DND-41 (cell line): ENCODE measurements at regions not wholly inside any gene's neighbourhood (a gene's known extent, or its start where the extent isn't known, plus 50 kb on each side); places are given as distances from the start of the nearest gene placed in this dataset.

Experiments used
- ATAC-seq: fragments of 200-7000 bp; cut with Tn5 transposase; 3 replicates; pipeline ENCODE4 v1.9.1; 2021; ENCODE audit warnings: low read depth; ENCODE audit not compliant: insufficient read depth
- DNase-seq: peaks from one replicate; pipeline ENCODE4 v3.0.0-alpha.2; 2020
- H2AFZ ChIP-seq: 2 replicates; pipeline ENCODE4 v1.6.0; 2012; ENCODE audit warnings: low read depth, low read length
- H3K27ac ChIP-seq: 2 replicates; pipeline ENCODE4 v1.5.1; 2012; ENCODE audit warnings: low read length, inconsistent platforms
- H3K27me3 ChIP-seq: fragments of 200-600 bp; sonication (generic); 2 replicates; pipeline ENCODE4 v1.6.0; 2012; ENCODE audit warnings: low read length, mild to moderate bottlenecking, inconsistent platforms; ENCODE audit not compliant: insufficient read depth, poor library complexity
- H3K36me3 ChIP-seq: 2 replicates; pipeline ENCODE4 v1.5.1; 2012; ENCODE audit warnings: low read length, inconsistent platforms; ENCODE audit not compliant: insufficient read depth
- H3K4me1 ChIP-seq: 2 replicates; pipeline ENCODE4 v1.5.1; 2012; ENCODE audit warnings: mild to moderate bottlenecking, low read length; ENCODE audit not compliant: insufficient read depth
- H3K4me2 ChIP-seq: 2 replicates; pipeline ENCODE4 v1.6.0; 2012; ENCODE audit warnings: mild to moderate bottlenecking, moderate library complexity, low read length, inconsistent platforms; ENCODE audit not compliant: insufficient read depth
- H3K4me3 ChIP-seq, 2 experiments: fragments of 200-600 bp in 1 of 2; shearing (Covaris generic) in 1 of 2; 2 replicates each; pipeline ENCODE4 v1.5.1; 2012 to 2016; ENCODE audit warnings: inconsistent platforms in 2 of 2, low read length in 2 of 2, mild to moderate bottlenecking in 2 of 2, low read depth in 1 of 2, moderate library complexity in 1 of 2
- H3K79me2 ChIP-seq: 2 replicates; pipeline ENCODE4 v1.6.0; 2012; ENCODE audit warnings: low read length, inconsistent platforms; ENCODE audit not compliant: insufficient read depth
- H3K9ac ChIP-seq: 2 replicates; pipeline ENCODE4 v1.6.0; 2012; ENCODE audit warnings: low read depth, mild to moderate bottlenecking, inconsistent platforms, low read length, moderate library complexity
- H3K9me3 ChIP-seq: 2 replicates; pipeline ENCODE4 v1.5.1; 2012; ENCODE audit warnings: low read length, moderate library complexity, mild to moderate bottlenecking, inconsistent platforms; ENCODE audit not compliant: insufficient read depth, severe bottlenecking
- H4K20me1 ChIP-seq: 2 replicates; pipeline ENCODE4 v1.6.0; 2012; ENCODE audit warnings: low read length; ENCODE audit not compliant: insufficient read depth
- EZH2 ChIP-seq: IDR thresholded peaks from 3 replicates; pipeline ENCODE4 v1.6.1; 2012; ENCODE audit warnings: borderline replicate concordance, low read depth, mild to moderate bottlenecking, moderate library complexity, low read length, inconsistent platforms; ENCODE audit not compliant: severe bottlenecking
- TF ChIP-seq, protein P1 (sequence below): IDR thresholded peaks from 2 replicates; pipeline ENCODE4 v1.5.1; 2012; ENCODE audit warnings: borderline replicate concordance, low read length, moderate library complexity, mild to moderate bottlenecking; ENCODE audit not compliant: poor library complexity, severe bottlenecking; ENCODE audit errors: extremely low read depth

DNA sequence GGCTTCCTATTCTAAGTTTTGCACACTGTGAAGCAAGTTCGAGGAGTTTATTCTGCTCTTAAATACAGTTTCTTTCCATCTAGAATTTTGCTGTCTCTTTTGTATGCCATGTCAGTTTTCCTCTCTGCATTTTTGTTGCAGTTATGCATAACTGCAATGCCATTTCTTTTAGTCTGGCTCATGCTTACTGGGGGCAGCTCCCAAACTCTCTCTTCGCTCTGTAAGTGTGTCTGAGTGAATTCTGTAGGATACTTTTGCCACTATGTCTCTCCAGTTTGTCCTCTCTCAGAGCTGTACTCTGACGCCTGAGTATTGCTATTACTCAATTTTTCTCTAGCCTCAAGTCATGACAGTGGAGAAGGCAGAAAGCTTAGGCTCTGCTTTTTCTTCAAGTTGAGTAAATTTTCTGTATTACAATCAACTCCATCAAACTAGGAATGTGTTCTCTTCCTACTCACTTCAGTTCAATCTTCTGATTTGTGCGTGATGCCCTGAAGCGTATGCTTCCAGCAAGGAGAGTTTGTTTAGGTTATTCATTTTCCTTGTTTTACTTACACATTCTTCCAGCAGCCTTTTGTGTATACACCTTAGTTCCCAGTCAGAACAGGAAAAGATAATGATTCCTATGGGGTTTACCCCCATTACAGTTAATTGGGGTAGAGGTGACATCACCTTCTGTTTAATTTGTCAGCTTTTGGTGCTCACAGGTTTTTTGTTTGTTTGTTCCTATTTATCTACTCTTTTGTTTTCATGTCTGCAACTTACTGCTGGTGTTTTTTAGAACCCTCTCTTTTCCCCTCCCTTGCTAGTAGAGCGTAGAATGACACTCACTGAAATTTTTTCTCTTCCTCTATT, 430.9 kb downstream of the BCKDHB start:
- DNase-seq, result no peak
- Histone ChIP-seq H3K9ac (no peak overlapping the region), H3K4me2 (no peak overlapping the region), H3K27ac (no peak overlapping the region), H3K4me1 (no peaks in the 10 kb centered on the region), H3K4me3 (no peak overlapping the region), H3K36me3 (no peaks in the 10 kb centered on the region), H3K9me3 (no peaks in the 10 kb centered on the region), H3K27me3 (no peaks in the 10 kb centered on the region), H3K79me2 (no peaks in the 10 kb centered on the region), H4K20me1 (no peaks in the 10 kb centered on the region), H2AFZ (no peak overlapping the region)
- TF ChIP-seq EZH2, result no peak
- TF ChIP-seq, protein P1, sequence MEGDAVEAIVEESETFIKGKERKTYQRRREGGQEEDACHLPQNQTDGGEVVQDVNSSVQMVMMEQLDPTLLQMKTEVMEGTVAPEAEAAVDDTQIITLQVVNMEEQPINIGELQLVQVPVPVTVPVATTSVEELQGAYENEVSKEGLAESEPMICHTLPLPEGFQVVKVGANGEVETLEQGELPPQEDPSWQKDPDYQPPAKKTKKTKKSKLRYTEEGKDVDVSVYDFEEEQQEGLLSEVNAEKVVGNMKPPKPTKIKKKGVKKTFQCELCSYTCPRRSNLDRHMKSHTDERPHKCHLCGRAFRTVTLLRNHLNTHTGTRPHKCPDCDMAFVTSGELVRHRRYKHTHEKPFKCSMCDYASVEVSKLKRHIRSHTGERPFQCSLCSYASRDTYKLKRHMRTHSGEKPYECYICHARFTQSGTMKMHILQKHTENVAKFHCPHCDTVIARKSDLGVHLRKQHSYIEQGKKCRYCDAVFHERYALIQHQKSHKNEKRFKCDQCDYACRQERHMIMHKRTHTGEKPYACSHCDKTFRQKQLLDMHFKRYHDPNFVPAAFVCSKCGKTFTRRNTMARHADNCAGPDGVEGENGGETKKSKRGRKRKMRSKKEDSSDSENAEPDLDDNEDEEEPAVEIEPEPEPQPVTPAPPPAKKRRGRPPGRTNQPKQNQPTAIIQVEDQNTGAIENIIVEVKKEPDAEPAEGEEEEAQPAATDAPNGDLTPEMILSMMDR, result no peak
- ATAC-seq, result no peak

DNA sequence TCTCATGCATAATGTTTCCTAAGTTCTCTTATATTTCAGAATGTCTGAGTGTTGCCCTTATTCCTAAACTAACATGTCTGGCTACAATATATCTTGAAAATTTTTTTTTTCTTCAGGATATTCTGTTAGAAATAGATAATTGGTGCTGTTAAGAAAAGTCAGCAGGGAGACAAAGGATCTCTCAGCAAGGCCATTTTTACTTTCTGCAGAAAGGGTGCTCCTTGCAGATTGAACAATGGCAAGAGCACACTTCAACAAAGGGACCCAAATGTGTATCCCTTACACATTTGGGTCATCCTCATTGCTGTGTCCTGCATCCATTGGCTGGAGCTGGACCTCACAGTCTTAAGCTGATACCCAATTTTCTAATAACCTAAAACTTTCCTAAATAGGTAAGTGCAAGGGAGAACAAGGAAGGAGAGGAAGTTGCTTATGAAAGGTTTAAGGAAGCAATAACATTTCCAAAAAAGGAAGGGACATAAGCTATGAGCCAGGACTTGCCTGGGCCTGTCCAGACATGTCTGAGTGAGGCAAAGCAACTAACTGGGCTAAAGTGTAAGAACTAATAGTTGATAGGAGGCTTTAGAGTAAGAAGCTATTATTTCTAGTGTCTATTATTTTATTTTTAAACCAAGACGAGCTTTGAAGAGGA, 429.6 kb downstream of the BCKDHB start:
- no peak overlapping the region for H3K9ac ChIP-seq
- H3K27me3 ChIP-seq, result no peaks in the 10 kb centered on the region
- H4K20me1 ChIP-seq, result no peaks in the 10 kb centered on the region
- no peaks in the 10 kb centered on the region for H3K9me3 ChIP-seq
- no peak overlapping the region for H3K27ac ChIP-seq
- ATAC-seq (no peak), DNase-seq (no peak)
- H3K4me1 ChIP-seq, result no peaks in the 10 kb centered on the region
- TF ChIP-seq EZH2, result no peak
- TF ChIP-seq, protein P1, result no peak
- no peak overlapping the region for H3K4me3 ChIP-seq
- H2AFZ ChIP-seq, result no peak overlapping the region
- H3K79me2 ChIP-seq, result no peaks in the 10 kb centered on the region
- no peak overlapping the region for H3K4me2 ChIP-seq
- H3K36me3 ChIP-seq, result no peaks in the 10 kb centered on the region

DNA sequence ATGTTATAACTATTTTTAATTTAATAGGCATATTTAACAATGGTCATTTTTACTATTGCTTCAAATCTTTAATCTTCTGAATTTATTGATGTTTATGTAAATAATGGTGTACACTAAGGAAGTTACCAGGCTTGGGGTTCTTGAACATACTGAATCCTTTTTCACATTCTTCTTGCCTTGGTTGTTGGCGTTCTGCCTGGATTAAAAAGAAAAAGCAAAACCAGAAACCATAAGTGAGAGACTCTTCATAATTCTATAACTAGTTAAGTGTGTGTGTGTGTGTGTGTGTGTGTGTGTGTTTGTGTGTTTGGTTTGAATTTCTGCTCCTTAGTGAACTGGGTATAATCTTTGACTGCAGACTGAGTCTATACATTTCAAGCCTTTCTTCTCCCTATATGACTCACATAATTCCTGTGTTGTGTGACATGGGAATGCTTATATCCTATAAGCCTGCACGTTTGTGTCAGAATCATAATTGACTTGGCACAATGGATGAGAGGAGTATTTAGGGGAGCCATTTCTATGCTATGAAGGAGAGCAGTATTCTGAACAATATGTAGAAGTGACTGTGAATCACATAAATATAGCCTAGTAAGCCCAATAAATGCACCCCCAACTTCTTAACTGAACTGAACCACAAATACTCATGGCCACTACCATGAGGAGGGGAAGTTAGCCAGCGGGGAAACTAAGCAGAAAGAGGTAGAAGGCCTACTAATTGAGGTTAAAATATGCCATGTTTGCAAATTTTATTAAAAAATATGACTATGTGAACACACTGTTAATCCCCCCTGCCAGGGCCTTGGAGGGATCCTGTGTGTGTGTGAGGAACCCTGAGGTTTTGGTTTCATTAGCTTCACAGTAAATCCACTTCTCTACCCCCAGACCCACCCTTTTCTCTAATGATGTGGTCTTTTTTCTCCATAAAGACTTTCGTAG, 425.5 kb downstream of the BCKDHB start:
- Histone ChIP-seq H3K9me3 (no peaks in the 10 kb centered on the region), H4K20me1 (no peaks in the 10 kb centered on the region), H2AFZ (no peak overlapping the region), H3K27me3 (no peaks in the 10 kb centered on the region), H3K4me2 (no peak overlapping the region), H3K36me3 (no peaks in the 10 kb centered on the region), H3K27ac (no peak overlapping the region), H3K9ac (no peak overlapping the region), H3K4me1 (no peaks in the 10 kb centered on the region), H3K4me3 (no peak overlapping the region), H3K79me2 (no peaks in the 10 kb centered on the region)
- TF ChIP-seq, protein P1, result no peak
- TF ChIP-seq EZH2, result no peak
- ATAC-seq, result peak; percentile 31; the same call in 1 of the 3 replicates
- DNase-seq, result no peak
